ENCODE measurements at regions not wholly inside any gene's neighbourhood (a gene's known extent, or its start where the extent isn't known, plus 50 kb on each side); places are given as distances from the start of the nearest gene placed in this dataset.

GRCh38 chr7:47147213-47147631, 434.7 kb downstream of the TNS3 start:
- Histone ChIP-seq H3K9me3 (ENCODE audit: severe bottlenecking) (no peaks in the 10 kb centered on the region), H3K27ac (ENCODE audit: poor library complexity, severe bottlenecking) (no peak overlapping the region), H3K4me1 (ENCODE audit: insufficient read depth, poor library complexity, severe bottlenecking) (no peaks in the 10 kb centered on the region), H3K36me3 (ENCODE audit: low read depth) (no peaks in the 10 kb centered on the region), H3K4me3 (ENCODE audit: severe bottlenecking) (no peak overlapping the region), H3K27me3 (ENCODE audit: insufficient read depth, poor library complexity, severe bottlenecking) (no peaks in the 10 kb centered on the region)
- DNase-seq (ENCODE audit: low spot score) (no peak), ATAC-seq (ENCODE audit: low read depth) (no peak)
- no peak for TF ChIP-seq CTCF (IDR thresholded peaks at IDR 0.05; ENCODE audit: poor library complexity, severe bottlenecking)

- no peak for TF ChIP-seq CTCF (IDR thresholded peaks at IDR 0.05; ENCODE audit: poor library complexity, severe bottlenecking)
- Histone ChIP-seq H3K27me3 (ENCODE audit: insufficient read depth, poor library complexity, severe bottlenecking) (no peaks in the 10 kb centered on the region), H3K27ac (ENCODE audit: poor library complexity, severe bottlenecking) (no peak overlapping the region), H3K9me3 (ENCODE audit: severe bottlenecking) (no peaks in the 10 kb centered on the region), H3K4me3 (ENCODE audit: severe bottlenecking) (no peak overlapping the region), H3K4me1 (ENCODE audit: insufficient read depth, poor library complexity, severe bottlenecking) (no peaks in the 10 kb centered on the region), H3K36me3 (ENCODE audit: low read depth) (no peaks in the 10 kb centered on the region)
- no peak for ATAC-seq (ENCODE audit: low read depth)
- no peak for DNase-seq (ENCODE audit: low spot score)
These were observed 435.9 kb downstream of the TNS3 start for GRCh38 chr7:47145982-47146381.

GRCh38 chr7:47145186-47145725, 436.7 kb downstream of the TNS3 start:
- no peak for ATAC-seq (ENCODE audit: low read depth)

GRCh38 chr7:47143339-47143738, 438.6 kb downstream of the TNS3 start:
- Histone ChIP-seq H3K4me3 (ENCODE audit: severe bottlenecking) (no peak overlapping the region), H3K27me3 (ENCODE audit: insufficient read depth, poor library complexity, severe bottlenecking) (peaks cover 12% of the 10 kb centered on the region), H3K27ac (ENCODE audit: poor library complexity, severe bottlenecking) (no peak overlapping the region), H3K36me3 (ENCODE audit: low read depth) (no peaks in the 10 kb centered on the region), H3K4me1 (ENCODE audit: insufficient read depth, poor library complexity, severe bottlenecking) (no peaks in the 10 kb centered on the region), H3K9me3 (ENCODE audit: severe bottlenecking) (no peaks in the 10 kb centered on the region)
- DNase-seq (ENCODE audit: low spot score) (no peak), ATAC-seq (ENCODE audit: low read depth) (no peak)
- TF ChIP-seq CTCF (IDR thresholded peaks at IDR 0.05; ENCODE audit: poor library complexity, severe bottlenecking) = no peak

More at GRCh38 chr7:47145186-47145725, 436.7 kb downstream of the TNS3 start:
- no peak for DNase-seq (ENCODE audit: low spot score)
- Histone ChIP-seq H3K4me1 (ENCODE audit: insufficient read depth, poor library complexity, severe bottlenecking) (no peaks in the 10 kb centered on the region), H3K36me3 (ENCODE audit: low read depth) (no peaks in the 10 kb centered on the region), H3K27me3 (ENCODE audit: insufficient read depth, poor library complexity, severe bottlenecking) (no peaks in the 10 kb centered on the region), H3K27ac (ENCODE audit: poor library complexity, severe bottlenecking) (no peak overlapping the region), H3K9me3 (ENCODE audit: severe bottlenecking) (no peaks in the 10 kb centered on the region), H3K4me3 (ENCODE audit: severe bottlenecking) (no peak overlapping the region)
- no peak for TF ChIP-seq CTCF (IDR thresholded peaks at IDR 0.05; ENCODE audit: poor library complexity, severe bottlenecking)

GRCh38 chr7:47142867-47143175, 439.1 kb downstream of the TNS3 start:
- no peaks in the 10 kb centered on the region for H3K9me3 ChIP-seq (ENCODE audit: severe bottlenecking)
- H3K4me1 ChIP-seq (ENCODE audit: insufficient read depth, poor library complexity, severe bottlenecking) = no peaks in the 10 kb centered on the region
- H3K27ac ChIP-seq (ENCODE audit: poor library complexity, severe bottlenecking) = no peak overlapping the region
- H3K27me3 ChIP-seq (ENCODE audit: insufficient read depth, poor library complexity, severe bottlenecking) = peaks cover 18% of the 10 kb centered on the region
- ATAC-seq (ENCODE audit: low read depth) = no peak
- DNase-seq (ENCODE audit: low spot score) = no peak
- no peak overlapping the region for H3K4me3 ChIP-seq (ENCODE audit: severe bottlenecking)
- H3K36me3 ChIP-seq (ENCODE audit: low read depth) = no peaks in the 10 kb centered on the region
- TF ChIP-seq CTCF (IDR thresholded peaks at IDR 0.05; ENCODE audit: poor library complexity, severe bottlenecking) = no peak
